HEK293T (cell line): ENCODE measurements at regions not wholly inside any gene's neighbourhood (a gene's known extent, or its start where the extent isn't known, plus 50 kb on each side); places are given as distances from the start of the nearest gene placed in this dataset.

Source experiments
- BHLHE40 ChIP-seq: fragments of 450-650 bp; IDR thresholded peaks from 2 replicates; pipeline ENCODE4 v1.6.1; 2016; ENCODE audit warnings: mild to moderate bottlenecking, moderate library complexity, borderline replicate concordance
- ELF4 ChIP-seq: fragments of 450-650 bp; IDR thresholded peaks from 2 replicates; pipeline ENCODE4 v1.6.1; 2017; ENCODE audit warnings: antibody characterized with exemption
- NFRKB ChIP-seq: fragments of 450-650 bp; IDR thresholded peaks from 2 replicates; pipeline ENCODE4 v1.6.1; 2016; ENCODE audit warnings: mild to moderate bottlenecking, moderate library complexity
- PKNOX1 ChIP-seq: fragments of 450-650 bp; IDR thresholded peaks from 2 replicates; pipeline ENCODE4 v1.6.1; 2016

- TF ChIP-seq NFRKB (no peak), PKNOX1 (no peak), ELF4 (no peak), BHLHE40 (no peak)
Measured at GRCh38 chr11:122276221-122276620, 160.2 kb upstream of the BLID start.
